ENCODE measurements at regions not wholly inside any gene's neighbourhood (a gene's known extent, or its start where the extent isn't known, plus 50 kb on each side); places are given as distances from the start of the nearest gene placed in this dataset.
"Not testable (repeated sequence)": the region's sequence is repeated elsewhere in the genome, so short reads cannot be mapped to it uniquely, and the experiment has no call there.

- DNase-seq, result no peak
Observed at GRCh38 chr20:56730003-56730402, 100.9 kb downstream of the TFAP2C start.

- no peak for DNase-seq
Observed at GRCh38 chr20:56730996-56731395, 101.9 kb downstream of the TFAP2C start.

GRCh38 chr20:56731476-56731875 lies 102.4 kb downstream of the TFAP2C start:
- no peak for DNase-seq

GRCh38 chr20:56733967-56734366 lies 104.9 kb downstream of the TFAP2C start:
- DNase-seq, result no peak

GRCh38 chr20:56735084-56735642 lies 106.1 kb downstream of the TFAP2C start:
- DNase-seq, result no peak

GRCh38 chr20:56736285-56736857 lies 107.3 kb downstream of the TFAP2C start:
- no peak for DNase-seq

- DNase-seq, result not testable (repeated sequence)
Observed at GRCh38 chr20:56744325-56744821, 115.3 kb downstream of the TFAP2C start.

GRCh38 chr20:56748476-56749377 lies 119.6 kb downstream of the TFAP2C start:
- DNase-seq, result no peak

- no peak for DNase-seq
Observed at GRCh38 chr20:56750430-56750829, 121.3 kb downstream of the TFAP2C start.

- DNase-seq, result no peak
Observed at GRCh38 chr20:56752274-56752673, 123.2 kb downstream of the TFAP2C start.

- DNase-seq, result no peak
Observed at GRCh38 chr20:56755201-56755600, 126.1 kb downstream of the TFAP2C start.

GRCh38 chr20:56756658-56757057 lies 127.6 kb downstream of the TFAP2C start:
- not testable (repeated sequence) for DNase-seq

- DNase-seq, result no peak
Observed at GRCh38 chr20:56758706-56759105, 129.6 kb downstream of the TFAP2C start.

GRCh38 chr20:56759741-56760278 lies 130.7 kb downstream of the TFAP2C start:
- DNase-seq, result no peak

- DNase-seq, result no peak
Observed at GRCh38 chr20:56760610-56761009, 131.5 kb downstream of the TFAP2C start.

GRCh38 chr20:56761393-56761792 lies 132.3 kb downstream of the TFAP2C start:
- no peak for DNase-seq

GRCh38 chr20:56762401-56762800 lies 133.3 kb downstream of the TFAP2C start:
- DNase-seq, result no peak

GRCh38 chr20:56762829-56763228 lies 133.7 kb downstream of the TFAP2C start:
- DNase-seq, result no peak

- DNase-seq, result no peak
Observed at GRCh38 chr20:56764671-56765070, 135.6 kb downstream of the TFAP2C start.

- DNase-seq, result no peak
Observed at GRCh38 chr20:56765172-56766073, 136.3 kb downstream of the TFAP2C start.

GRCh38 chr20:56766528-56766927 lies 137.4 kb downstream of the TFAP2C start:
- DNase-seq, result no peak

GRCh38 chr20:56769921-56770600 lies 141.0 kb downstream of the TFAP2C start:
- DNase-seq, result no peak
